ENCODE measurements at regions not wholly inside any gene's neighbourhood (a gene's known extent, or its start where the extent isn't known, plus 50 kb on each side); places are given as distances from the start of the nearest gene placed in this dataset.
A peak's percentile ranks its signal among the peaks of the same experiment; 100 is the strongest.

- no peak for DNase-seq
Observed at GRCh38 chr2:38203446-38203810, 127.5 kb upstream of the CYP1B1 start.

DNA sequence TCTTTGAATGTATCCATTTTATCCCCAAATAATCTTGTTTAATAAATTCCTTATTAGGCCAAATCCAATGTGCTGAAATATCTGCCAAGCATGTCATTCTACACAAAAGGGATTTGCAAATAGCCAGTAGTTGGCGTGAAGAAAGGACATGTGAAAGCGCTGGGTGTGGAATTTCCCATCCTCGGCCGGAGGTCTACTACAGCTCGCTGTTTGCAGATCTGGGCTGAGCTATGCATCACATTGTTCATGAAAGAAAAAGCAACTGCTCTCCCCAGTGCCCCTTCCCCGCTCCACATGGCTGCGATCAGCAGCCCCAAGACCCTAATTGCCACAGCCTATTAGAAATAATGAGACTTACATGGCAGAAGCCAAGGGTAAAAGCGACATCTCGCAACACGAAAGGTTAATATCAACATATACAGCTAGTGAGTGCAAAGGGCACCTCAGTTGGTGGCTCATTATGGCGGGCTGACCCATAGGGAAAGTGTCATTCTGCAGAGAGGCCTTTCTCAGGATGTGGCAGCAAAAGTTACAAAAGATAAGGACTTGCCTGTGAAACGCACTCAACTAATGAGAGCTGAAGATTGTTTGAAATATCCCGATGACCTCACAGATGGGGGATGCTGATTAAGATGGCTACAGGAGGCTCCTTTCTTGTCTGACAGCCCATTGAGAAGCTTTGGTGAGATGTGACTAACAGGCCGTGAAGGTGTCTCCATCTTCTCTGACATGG is 126.9 kb upstream of the CYP1B1 start:
- DNase-seq = no peak

GRCh38 chr2:38201784-38202183 is 125.8 kb upstream of the CYP1B1 start:
- no peak for DNase-seq

DNA sequence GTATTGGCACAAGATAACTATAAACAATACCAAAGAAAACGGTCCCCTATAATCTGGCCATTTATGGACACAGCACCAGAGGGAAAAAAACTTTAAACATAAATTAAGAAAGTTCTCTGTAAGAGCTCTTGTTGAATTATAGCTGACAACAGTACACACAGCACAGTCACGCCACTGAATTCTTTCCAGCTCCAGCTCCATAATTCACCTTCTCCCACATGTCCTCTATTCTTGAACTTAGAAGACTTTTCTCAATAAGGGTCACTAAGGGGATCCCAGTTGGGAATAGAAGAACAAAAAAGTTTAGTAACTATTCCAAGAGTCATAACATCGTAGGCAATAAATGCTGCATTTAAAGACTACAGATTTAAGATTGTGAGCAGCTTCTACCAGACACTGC is 124.6 kb upstream of the CYP1B1 start:
- no peak for DNase-seq

DNA sequence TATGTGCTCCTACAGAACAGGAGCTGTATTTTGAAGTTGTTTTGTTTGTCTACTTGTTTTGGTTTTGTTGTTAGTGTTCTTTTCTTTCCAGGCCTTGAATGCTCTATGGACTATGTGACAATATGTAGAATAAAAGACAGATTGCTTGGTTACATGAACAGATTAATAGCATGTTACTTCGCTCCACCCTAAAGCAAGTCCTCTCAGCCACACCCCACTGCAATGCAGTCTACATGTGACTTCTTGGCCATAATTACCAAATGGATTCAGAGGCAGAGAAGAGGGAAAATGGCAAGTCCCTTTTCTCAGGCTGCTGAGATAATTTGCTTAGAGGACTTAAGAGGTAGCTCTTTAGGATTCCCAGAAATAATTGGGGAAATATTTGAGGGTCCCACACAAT is 123.2 kb upstream of the CYP1B1 start:
- DNase-seq = no peak

DNA sequence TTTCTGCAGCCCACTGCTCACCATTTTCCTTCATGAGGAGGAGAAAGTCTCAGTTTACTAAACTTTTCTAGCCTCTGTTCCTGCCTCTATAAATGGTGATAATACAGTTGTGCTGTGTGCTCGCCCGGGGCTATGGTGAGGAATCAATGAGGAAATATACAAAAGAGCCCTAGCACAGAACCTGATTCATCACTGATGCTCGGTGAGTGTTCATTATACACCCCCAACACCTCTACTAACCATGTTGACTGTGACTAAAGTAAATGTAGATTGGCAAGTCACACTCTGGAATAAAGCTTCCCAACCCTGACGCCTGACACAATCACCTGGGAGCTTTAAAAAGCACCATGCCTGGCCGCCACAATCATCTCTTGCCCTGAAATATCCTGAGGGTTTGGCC is 118.8 kb upstream of the CYP1B1 start:
- no peak for DNase-seq

GRCh38 chr2:38192976-38193375 is 117.0 kb upstream of the CYP1B1 start:
- no peak for DNase-seq

- DNase-seq = no peak
Observed at GRCh38 chr2:38192046-38192445, 116.1 kb upstream of the CYP1B1 start.

DNA sequence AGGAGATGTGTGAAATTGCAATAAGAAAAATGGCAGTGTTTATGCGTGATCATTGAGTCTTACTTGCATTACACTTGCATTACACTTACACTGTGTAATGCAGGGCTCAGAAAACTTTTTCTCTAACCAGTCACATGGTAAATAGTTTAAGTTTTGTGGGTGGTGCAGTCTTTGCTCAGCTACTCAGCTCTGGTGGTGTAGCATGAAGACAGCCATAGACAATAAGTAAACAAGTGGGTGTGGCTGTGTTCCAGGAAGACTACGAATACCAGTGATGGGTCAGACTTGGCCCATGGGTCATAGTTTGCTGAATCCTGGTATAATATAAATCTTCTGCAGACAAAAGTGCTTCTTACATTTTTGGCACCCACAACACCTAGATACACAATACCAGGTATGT is 115.6 kb upstream of the CYP1B1 start:
- DNase-seq = no peak

DNA sequence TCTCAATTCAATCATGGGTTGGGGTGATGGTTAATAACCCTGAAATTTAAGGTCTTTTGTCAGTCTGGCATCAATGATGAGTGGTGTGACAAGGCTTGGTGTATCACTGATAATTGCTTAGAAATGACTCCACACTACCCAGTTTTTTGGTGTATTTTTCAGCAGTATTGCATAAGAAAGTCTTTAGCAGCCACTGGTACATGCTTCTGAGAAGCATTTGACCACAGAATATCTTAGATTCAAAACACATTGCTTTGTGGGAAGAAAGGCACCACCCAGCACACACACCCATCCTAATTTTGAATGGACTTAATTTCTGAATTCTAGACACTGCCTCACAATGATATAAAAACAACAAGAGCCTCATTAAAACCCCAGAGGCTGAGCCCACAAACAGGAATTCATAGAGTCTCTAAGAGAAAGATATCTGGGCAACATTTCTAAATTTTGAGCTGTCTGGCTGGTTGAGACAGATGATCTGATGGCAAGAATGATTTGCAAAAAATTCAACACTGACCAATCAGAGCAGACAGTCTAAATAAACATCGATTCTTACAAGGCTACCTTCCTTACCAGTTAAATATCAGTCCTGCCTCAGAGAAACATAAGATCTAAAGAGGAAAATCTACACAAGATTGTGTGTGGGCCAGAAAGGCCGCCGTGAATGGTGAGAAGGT is 114.7 kb upstream of the CYP1B1 start:
- no peak for DNase-seq

- DNase-seq = no peak
Observed at GRCh38 chr2:38187541-38188011, 111.6 kb upstream of the CYP1B1 start.

GRCh38 chr2:38185012-38185491 is 109.1 kb upstream of the CYP1B1 start:
- DNase-seq = no peak

GRCh38 chr2:38182492-38183003 is 106.6 kb upstream of the CYP1B1 start:
- no peak for DNase-seq

DNA sequence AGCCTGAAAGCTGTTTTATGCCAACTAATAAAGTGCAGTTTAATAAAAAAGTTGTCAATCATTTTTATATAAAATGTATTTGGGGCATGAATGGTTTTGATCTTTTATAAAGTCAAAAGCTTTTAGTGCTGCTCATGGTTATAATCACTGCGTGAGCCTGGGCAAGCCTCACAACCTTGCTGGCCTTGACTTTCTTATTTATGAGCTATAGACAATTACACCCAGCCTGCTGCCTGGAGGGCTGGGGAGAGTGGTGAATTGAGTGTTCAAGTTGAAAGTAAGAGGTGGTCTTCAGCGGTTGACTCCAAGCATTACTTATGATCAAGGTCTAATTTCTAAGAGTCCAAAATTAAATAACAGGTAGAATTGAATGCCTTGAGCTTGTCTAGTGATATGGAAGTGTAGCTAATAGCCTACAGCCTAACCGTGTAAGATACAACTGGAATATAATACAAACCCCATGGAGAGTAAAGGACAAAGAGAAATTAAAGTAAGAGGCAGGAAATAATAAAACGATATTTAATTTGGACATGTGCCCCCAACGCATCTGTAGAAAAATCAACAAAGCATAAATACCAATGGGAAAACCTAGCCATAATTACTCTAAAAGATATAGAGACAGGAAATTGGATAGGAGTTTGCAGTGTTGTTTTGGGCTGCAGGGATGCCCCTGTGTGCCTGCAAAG is 106.0 kb upstream of the CYP1B1 start:
- no peak for DNase-seq

GRCh38 chr2:38180754-38181153 is 104.8 kb upstream of the CYP1B1 start:
- DNase-seq = no peak

GRCh38 chr2:38178556-38179419 is 102.8 kb upstream of the CYP1B1 start:
- peak in 2 of 51 donors; percentile 3 to 34 for DNase-seq

GRCh38 chr2:38178119-38178518 is 102.2 kb upstream of the CYP1B1 start:
- peak in 6 of 51 donors; percentile 0 to 9 (median 4) for DNase-seq

DNA sequence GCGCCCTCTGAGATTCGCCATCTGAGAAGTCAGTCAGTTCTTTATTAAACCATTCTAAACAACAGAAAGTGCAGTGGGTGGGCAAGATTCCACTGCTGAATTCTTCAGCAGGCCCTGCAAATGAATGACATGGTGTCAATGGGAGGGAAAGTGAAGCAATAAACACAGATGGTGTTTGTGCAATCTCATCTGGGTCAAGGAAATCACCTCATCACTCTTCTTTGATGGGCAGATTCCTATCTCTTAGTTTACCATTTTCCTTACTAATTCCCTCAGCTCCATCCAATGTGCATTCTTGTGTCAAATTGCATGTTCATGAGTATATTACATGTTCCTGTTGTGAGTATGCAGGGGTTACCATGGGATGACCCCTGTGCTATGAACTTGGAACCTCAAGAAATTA is 100.7 kb upstream of the CYP1B1 start:
- DNase-seq = no peak

DNA sequence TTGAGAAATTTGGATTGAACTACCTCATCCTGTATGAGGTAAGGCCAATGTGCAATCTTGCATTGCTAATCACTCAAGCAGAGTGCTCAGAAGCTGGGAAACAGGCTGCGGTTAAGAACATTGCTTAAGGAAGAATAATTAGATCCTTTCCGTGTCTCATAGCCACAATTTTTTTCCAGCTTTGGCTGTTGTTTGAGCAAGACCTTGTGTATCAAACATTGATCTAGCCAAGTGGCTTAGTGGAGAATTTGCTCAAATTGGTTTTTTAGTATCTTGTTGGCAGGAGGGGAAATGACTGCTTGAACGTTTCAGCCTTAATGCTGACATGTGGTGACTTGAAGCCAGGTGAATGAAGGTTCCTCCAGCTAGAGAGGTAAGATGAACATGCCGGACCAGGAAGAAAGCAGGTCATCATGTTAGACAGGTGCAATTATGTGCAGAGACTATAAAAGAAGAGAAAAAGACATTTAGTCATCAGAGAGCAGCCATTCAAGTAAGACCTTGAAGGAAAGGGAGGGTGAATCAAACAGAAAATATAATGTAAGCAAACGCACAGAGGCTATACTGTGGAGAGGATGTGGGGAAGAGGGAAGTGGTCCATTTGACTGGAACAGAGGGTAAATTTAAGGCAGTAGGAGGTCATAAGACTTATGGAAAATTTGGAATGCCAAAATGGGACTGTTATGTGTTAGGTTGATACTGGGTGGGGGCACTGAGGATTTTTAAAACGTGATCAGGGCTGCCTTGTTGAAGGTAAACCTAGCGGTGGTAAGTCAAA is 98.9 kb upstream of the CYP1B1 start:
- DNase-seq = no peak

GRCh38 chr2:38174131-38174530 is 98.2 kb upstream of the CYP1B1 start:
- DNase-seq = no peak

Data from hypothalamus (tissue), 51 donors.